Adrenal gland (tissue), 9 donors: ENCODE measurements at regions not wholly inside any gene's neighbourhood (a gene's known extent, or its start where the extent isn't known, plus 50 kb on each side); places are given as distances from the start of the nearest gene placed in this dataset.

ENCODE experiments used
- DNase-seq, 7 donors: peaks; one replicate each; pipeline ENCODE4 v3.0.0-alpha.2; 2019 to 2020
- H3K27ac ChIP-seq, 5 donors: fragments of 200-600 bp; sonication (generic) in 4 of 5; 1 replicate in 3 of 5; 2 replicates in 2 of 5; pipeline versions ENCODE4 v1.5.1 to v1.8.0; 2016 to 2020; ENCODE audit warnings: mild to moderate bottlenecking in 1 of 5
- H3K27me3 ChIP-seq: fragments of 200-600 bp; 2 replicates; pipeline ENCODE4 v1.8.0; 2021
- H3K36me3 ChIP-seq, 2 donors: fragments of 200-600 bp; replicated peaks in 1 of 2; 1 replicate in 1 of 2; 2 replicates in 1 of 2; pipeline versions ENCODE4 v1.5.1 to v1.8.0; 2018 to 2022
- H3K4me1 ChIP-seq, 2 donors: fragments of 200-600 bp; replicated peaks in 1 of 2; 1 replicate in 1 of 2; 2 replicates in 1 of 2; pipeline versions ENCODE4 v1.5.1 to v1.8.0; 2018 to 2021
- H3K4me3 ChIP-seq, 4 donors: fragments of 200-600 bp; sonication (generic) in 3 of 4; one replicate each; pipeline ENCODE4 v1.5.1; 2016 to 2018
- H3K9me3 ChIP-seq, 3 donors: fragments of 200-600 bp; sonication (generic) in 1 of 3; replicated peaks in 1 of 3; 1 replicate in 2 of 3; 2 replicates in 1 of 3; pipeline versions ENCODE4 v1.5.1 to v1.8.0; 2016 to 2021
- POLR2A ChIP-seq, 2 donors: fragments of 450-650 bp; IDR thresholded peaks; one replicate each; pipeline ENCODE4 v1.6.1; 2017; ENCODE audit warnings: antibody characterized with exemption in 2 of 2, mild to moderate bottlenecking in 2 of 2, moderate library complexity in 1 of 2
- WGBS, 4 donors: extraction: QIAGEN DNeasy Blood & Tissue Kit in 2 of 4; methylation state at CpG; one replicate each; pipeline versions ENCODE4 v1.1.5 to v1.1.7; 2013 to 2017; 5-methylcytosine and 5-hydroxymethylcytosine counted together
- intact Hi-C, 2 donors: fragments of 100-400 bp; cut with DNase I; formaldehyde crosslinking; loops; one replicate each; pipeline versions ENCODE4 v1.14.1 to v1.15.0; 2022 to 2023
- TF ChIP-seq, protein P1 (sequence below), 6 experiments: fragments of 450-650 bp in 4 of 6; fragments of 200-600 bp in 2 of 6; sonication (generic) in 1 of 6; IDR thresholded peaks; 1 replicate in 5 of 6; 2 replicates in 1 of 6; pipeline versions ENCODE4 v1.5.1 to v1.8.0; 2016 to 2021; ENCODE audit warnings: antibody characterized with exemption in 6 of 6, mild to moderate bottlenecking in 2 of 6, moderate library complexity in 1 of 6
- donor health status: healthy with polysubstance abuse.
- donor health status: Bipolar disorder and iron deficiency.
- donor health status: DM: yes; HTN: yes; CAD: no.
- donor health status: DM: no; HTN: no; CAD: no.
- donor health status: DM: no; HTN: no; CAD: no.

DNA sequence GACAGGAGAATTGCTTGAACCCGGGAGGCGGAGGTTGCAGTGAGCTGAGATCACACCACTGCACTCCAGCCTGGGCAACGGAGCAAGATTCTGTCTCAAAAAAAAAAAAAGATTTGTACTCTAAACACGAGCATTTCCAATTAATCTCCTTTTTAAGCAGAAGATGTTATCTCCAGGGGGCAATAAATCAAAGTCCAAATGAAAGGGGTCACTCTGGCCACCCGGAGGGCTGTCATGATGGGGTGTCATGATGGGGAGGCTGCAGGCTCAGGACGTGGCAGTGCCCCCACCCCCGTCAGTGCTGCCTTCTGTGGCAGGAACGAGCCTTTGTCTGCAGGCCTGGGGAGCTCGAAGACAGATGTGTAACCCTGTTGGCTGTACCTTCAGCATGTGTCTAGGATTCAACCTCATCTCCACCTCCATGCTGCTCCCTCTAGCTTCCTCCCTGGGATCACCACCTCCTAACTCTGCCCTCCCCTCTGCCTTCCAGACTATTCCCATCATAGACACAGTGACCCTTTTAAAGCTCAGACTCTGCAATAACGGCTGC is 76.9 kb upstream of the YWHAQ start:
- Histone ChIP-seq H3K27ac (no peak overlapping the region), H3K4me1 (no peaks in the 10 kb centered on the region), H3K4me3 (no peak overlapping the region), H3K9me3 (no peaks in the 10 kb centered on the region), H3K27me3 (no peaks in the 10 kb centered on the region), H3K36me3 (no peaks in the 10 kb centered on the region)
- DNase-seq, result no peak
- intact Hi-C loops, result no loop called here
- TF ChIP-seq, protein P1, sequence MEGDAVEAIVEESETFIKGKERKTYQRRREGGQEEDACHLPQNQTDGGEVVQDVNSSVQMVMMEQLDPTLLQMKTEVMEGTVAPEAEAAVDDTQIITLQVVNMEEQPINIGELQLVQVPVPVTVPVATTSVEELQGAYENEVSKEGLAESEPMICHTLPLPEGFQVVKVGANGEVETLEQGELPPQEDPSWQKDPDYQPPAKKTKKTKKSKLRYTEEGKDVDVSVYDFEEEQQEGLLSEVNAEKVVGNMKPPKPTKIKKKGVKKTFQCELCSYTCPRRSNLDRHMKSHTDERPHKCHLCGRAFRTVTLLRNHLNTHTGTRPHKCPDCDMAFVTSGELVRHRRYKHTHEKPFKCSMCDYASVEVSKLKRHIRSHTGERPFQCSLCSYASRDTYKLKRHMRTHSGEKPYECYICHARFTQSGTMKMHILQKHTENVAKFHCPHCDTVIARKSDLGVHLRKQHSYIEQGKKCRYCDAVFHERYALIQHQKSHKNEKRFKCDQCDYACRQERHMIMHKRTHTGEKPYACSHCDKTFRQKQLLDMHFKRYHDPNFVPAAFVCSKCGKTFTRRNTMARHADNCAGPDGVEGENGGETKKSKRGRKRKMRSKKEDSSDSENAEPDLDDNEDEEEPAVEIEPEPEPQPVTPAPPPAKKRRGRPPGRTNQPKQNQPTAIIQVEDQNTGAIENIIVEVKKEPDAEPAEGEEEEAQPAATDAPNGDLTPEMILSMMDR (IDR thresholded peaks at IDR 0.05), result no peak
- TF ChIP-seq POLR2A (IDR thresholded peaks at IDR 0.05), result no peak
- WGBS, 4 donors, result 71 to 83% (median 73%) methylated on average over 8 to 10 of the region's 10 CpGs

DNA sequence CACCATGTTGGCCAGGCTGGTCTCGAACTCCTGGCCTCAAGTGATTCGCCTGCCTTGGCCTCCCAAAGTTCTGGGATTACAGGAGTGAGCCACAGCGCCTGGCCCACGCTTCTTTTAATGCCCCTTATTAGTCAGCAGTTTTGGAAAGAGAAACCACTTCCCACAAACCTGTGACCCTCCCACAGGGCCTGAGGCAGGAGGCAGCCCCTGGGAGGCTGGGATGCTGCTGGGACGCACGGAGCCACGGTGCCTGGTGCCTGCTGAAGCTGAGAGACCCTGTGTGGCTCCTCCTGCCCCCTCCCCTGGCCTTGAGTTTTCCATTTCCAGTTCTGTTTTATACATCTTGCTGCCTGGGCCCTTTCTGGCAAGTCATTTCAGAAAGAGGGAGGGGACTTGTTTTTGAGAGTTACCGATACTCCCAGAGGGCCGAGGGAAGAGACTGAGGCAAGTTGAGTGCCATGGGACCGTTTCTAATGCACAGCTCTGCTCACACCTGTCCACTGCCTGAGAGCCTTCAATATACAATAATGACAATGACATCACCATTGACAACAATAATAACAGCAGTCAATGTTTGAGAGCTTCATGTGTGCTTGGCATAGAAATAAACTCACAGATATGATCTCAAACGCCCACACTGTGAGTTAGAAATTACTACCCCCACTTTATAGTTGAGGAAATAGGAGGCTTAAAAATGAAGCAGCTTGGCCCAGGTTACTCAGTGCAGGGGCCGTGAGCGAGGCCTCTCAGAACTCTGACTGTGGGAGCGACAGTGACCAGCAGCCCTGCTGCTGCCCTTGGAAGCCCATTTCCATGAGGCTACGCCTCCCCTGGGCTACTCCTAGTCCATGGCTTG is 78.1 kb upstream of the YWHAQ start:
- H3K27ac ChIP-seq, result no peak overlapping the region
- 82 to 87% (median 84%) methylated on average over 13 to 15 of the region's 15 CpGs for WGBS, 4 donors
- TF ChIP-seq POLR2A (IDR thresholded peaks at IDR 0.05), result no peak
- DNase-seq, result no peak
- H3K4me1 ChIP-seq, result no peaks in the 10 kb centered on the region
- intact Hi-C loops, result no loop called here
- no peaks in the 10 kb centered on the region for H3K27me3 ChIP-seq
- H3K4me3 ChIP-seq, result no peak overlapping the region
- H3K36me3 ChIP-seq, result no peaks in the 10 kb centered on the region
- no peaks in the 10 kb centered on the region for H3K9me3 ChIP-seq

DNA sequence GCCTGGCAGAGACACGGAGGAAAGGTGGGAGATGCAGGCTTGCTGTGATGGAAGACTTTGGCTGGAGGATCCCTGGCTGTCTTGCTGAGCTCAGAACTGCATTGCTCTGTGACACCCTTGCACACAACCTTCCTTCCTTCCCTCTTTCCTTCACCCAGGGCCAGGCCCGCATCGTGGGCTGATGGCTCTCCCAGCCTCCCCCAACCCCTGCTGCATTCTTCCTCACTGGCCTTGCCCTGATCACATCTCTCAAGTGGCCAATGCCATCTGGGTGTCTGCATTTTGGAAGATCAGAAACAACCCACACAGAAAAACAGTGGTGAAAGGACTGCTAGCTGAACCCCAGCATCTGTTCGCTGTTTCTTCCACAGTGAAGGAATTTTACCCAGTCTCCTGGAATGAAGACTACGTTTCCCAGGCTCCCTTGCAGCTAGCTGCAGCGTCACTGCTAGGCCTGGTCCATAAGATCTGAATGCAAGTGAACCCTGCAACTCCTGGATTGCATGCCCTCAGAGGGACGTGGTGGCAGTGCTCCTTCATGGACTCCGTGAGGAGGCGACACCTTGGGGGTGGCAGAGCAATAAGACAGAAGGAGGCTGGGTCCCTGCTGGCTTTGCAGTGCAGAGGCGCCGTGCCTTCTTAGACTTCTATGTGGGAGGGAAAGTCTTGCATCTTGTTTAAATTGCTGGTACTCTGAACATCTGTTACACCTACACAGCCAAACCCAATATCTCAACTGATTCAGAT is 78.9 kb upstream of the YWHAQ start:
- Histone ChIP-seq H3K4me3 (no peak overlapping the region), H3K27ac (no peak overlapping the region), H3K9me3 (no peaks in the 10 kb centered on the region), H3K4me1 (no peaks in the 10 kb centered on the region), H3K36me3 (no peaks in the 10 kb centered on the region), H3K27me3 (no peaks in the 10 kb centered on the region)
- WGBS, 4 donors, result 87 to 94% (median 90%) methylated on average over 9 to 11 of the region's 11 CpGs
- no peak for DNase-seq
- TF ChIP-seq, protein P1 (IDR thresholded peaks at IDR 0.05), result no peak
- no peak for TF ChIP-seq POLR2A (IDR thresholded peaks at IDR 0.05)
- intact Hi-C loops, result no loop called here

DNA sequence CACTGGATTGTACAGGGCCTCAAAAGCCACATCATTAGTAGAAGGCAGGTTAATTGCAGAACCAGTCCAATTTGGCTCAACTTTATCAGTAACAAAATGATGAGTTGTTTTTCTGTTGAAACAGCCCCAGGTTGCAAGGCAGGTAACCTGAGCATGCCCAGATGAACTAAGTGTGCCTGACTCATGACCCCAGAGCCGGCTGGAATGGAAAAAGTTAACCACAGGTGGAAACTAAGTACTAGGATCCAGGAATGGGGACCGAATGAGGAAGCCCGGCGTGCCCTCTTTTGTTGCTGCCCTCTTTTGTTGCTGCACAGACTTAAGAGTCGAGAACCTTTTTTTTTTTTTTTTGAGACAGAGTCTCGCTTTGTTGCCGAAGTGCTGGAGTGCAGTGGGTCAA is 79.5 kb upstream of the YWHAQ start:
- WGBS, 4 donors, result 86 to 95% (median 91%) methylated on average over 7 of the region's 7 CpGs
- Histone ChIP-seq H3K36me3 (no peaks in the 10 kb centered on the region), H3K27ac (no peak overlapping the region), H3K9me3 (no peaks in the 10 kb centered on the region), H3K27me3 (no peaks in the 10 kb centered on the region), H3K4me1 (no peaks in the 10 kb centered on the region), H3K4me3 (no peak overlapping the region)
- intact Hi-C loops, result no loop called here
- TF ChIP-seq POLR2A (IDR thresholded peaks at IDR 0.05), result no peak
- TF ChIP-seq, protein P1 (IDR thresholded peaks at IDR 0.05), result no peak
- DNase-seq, result no peak
